Trophoblast cell (in vitro differentiated cells and primary cell): ENCODE measurements at regions not wholly inside any gene's neighbourhood (a gene's known extent, or its start where the extent isn't known, plus 50 kb on each side); places are given as distances from the start of the nearest gene placed in this dataset.
A peak's percentile ranks its signal among the peaks of the same experiment; 100 is the strongest.
"Not testable (repeated sequence)": the region's sequence is repeated elsewhere in the genome, so short reads cannot be mapped to it uniquely, and the experiment has no call there.

ENCODE experiments used
- DNase-seq, 2 donors: peaks; one replicate each; pipeline ENCODE4 v3.0.0-alpha.2; 2016
- H2AFZ ChIP-seq: 2 replicates; pipeline ENCODE4 v1.6.1; 2013; ENCODE audit warnings: low read length, moderate library complexity, mild to moderate bottlenecking; ENCODE audit not compliant: insufficient read depth, poor library complexity
- H2AK5ac ChIP-seq: 2 replicates; pipeline ENCODE4 v1.6.1; 2013; ENCODE audit warnings: mild to moderate bottlenecking, low read length
- H2BK120ac ChIP-seq: 2 replicates; pipeline ENCODE4 v1.6.1; 2013; ENCODE audit warnings: low read length, mild to moderate bottlenecking, moderate library complexity; ENCODE audit not compliant: insufficient read depth, poor library complexity
- H2BK12ac ChIP-seq: 2 replicates; pipeline ENCODE4 v1.6.1; 2013; ENCODE audit warnings: mild to moderate bottlenecking, low read length, moderate library complexity
- H2BK5ac ChIP-seq: 2 replicates; pipeline ENCODE4 v1.6.1; 2013; ENCODE audit warnings: low read length, low read depth, moderate library complexity, mild to moderate bottlenecking; ENCODE audit not compliant: poor library complexity
- H3K14ac ChIP-seq: 2 replicates; pipeline ENCODE4 v1.6.1; 2013; ENCODE audit warnings: mild to moderate bottlenecking, low read length
- H3K18ac ChIP-seq: 2 replicates; pipeline ENCODE4 v1.6.1; 2013; ENCODE audit warnings: mild to moderate bottlenecking, low read length
- H3K23ac ChIP-seq: 2 replicates; pipeline ENCODE4 v1.6.1; 2013; ENCODE audit warnings: low read length
- H3K27ac ChIP-seq: 2 replicates; pipeline ENCODE4 v1.5.1; 2013; ENCODE audit warnings: low read depth, mild to moderate bottlenecking, inconsistent platforms, low read length, moderate library complexity
- H3K27me3 ChIP-seq: 2 replicates; pipeline ENCODE4 v1.6.1; 2013; ENCODE audit warnings: inconsistent platforms, mild to moderate bottlenecking, low read length, moderate library complexity; ENCODE audit not compliant: insufficient read depth
- H3K36me3 ChIP-seq, 2 experiments: 1 replicate in 1 of 2; 2 replicates in 1 of 2; pipeline ENCODE4 v1.6.1; 2013; ENCODE audit warnings: low read length in 2 of 2, mild to moderate bottlenecking in 2 of 2, moderate library complexity in 1 of 2; ENCODE audit not compliant: insufficient read depth in 2 of 2, control insufficient read depth in 1 of 2
- H3K4ac ChIP-seq: 2 replicates; pipeline ENCODE4 v1.6.1; 2013; ENCODE audit warnings: low read depth, mild to moderate bottlenecking, low read length, moderate library complexity
- H3K4me1 ChIP-seq, 2 experiments: 1 replicate in 1 of 2; 2 replicates in 1 of 2; pipeline ENCODE4 v1.6.1; 2013; ENCODE audit warnings: low read length in 2 of 2, mild to moderate bottlenecking in 2 of 2, moderate library complexity in 1 of 2; ENCODE audit not compliant: insufficient read depth in 2 of 2, control insufficient read depth in 1 of 2
- H3K4me2 ChIP-seq: 2 replicates; pipeline ENCODE4 v1.6.1; 2013; ENCODE audit warnings: inconsistent platforms, mild to moderate bottlenecking, low read length, moderate library complexity
- H3K4me3 ChIP-seq: 2 replicates; pipeline ENCODE4 v1.5.1; 2013; ENCODE audit warnings: mild to moderate bottlenecking, low read depth, low read length, inconsistent platforms
- H3K79me1 ChIP-seq: one replicate; pipeline ENCODE4 v1.6.1; 2013; ENCODE audit warnings: low read length
- H3K79me2 ChIP-seq: 2 replicates; pipeline ENCODE4 v1.6.1; 2013; ENCODE audit warnings: low read length, mild to moderate bottlenecking; ENCODE audit not compliant: control insufficient read depth, insufficient read depth, poor library complexity
- H3K9ac ChIP-seq: 2 replicates; pipeline ENCODE4 v1.6.1; 2013; ENCODE audit warnings: mild to moderate bottlenecking, low read length
- H3K9me3 ChIP-seq: 2 replicates; pipeline ENCODE4 v1.6.1; 2013; ENCODE audit warnings: low read depth, mild to moderate bottlenecking, control low read depth, inconsistent platforms, low read length; ENCODE audit not compliant: insufficient read depth
- H4K12ac ChIP-seq: 2 replicates; pipeline ENCODE4 v1.6.1; 2013; ENCODE audit warnings: low read depth, mild to moderate bottlenecking, low read length, moderate library complexity
- H4K8ac ChIP-seq: 2 replicates; pipeline ENCODE4 v1.6.1; 2013; ENCODE audit warnings: low read depth, mild to moderate bottlenecking, low read length, moderate library complexity
- H4K91ac ChIP-seq: one replicate; pipeline ENCODE4 v1.6.1; 2013; ENCODE audit warnings: low read depth, mild to moderate bottlenecking, low read length, moderate library complexity
- WGBS: extraction: QIAGEN DNeasy Blood & Tissue Kit; methylation state at CpG from one replicate; pipeline ENCODE4 v1.1.7; 2013; ENCODE audit warnings: missing lambda C conversion rate; ENCODE audit not compliant: insufficient read length, insufficient coverage; ENCODE audit errors: extremely low coverage; 5-methylcytosine and 5-hydroxymethylcytosine counted together

DNA sequence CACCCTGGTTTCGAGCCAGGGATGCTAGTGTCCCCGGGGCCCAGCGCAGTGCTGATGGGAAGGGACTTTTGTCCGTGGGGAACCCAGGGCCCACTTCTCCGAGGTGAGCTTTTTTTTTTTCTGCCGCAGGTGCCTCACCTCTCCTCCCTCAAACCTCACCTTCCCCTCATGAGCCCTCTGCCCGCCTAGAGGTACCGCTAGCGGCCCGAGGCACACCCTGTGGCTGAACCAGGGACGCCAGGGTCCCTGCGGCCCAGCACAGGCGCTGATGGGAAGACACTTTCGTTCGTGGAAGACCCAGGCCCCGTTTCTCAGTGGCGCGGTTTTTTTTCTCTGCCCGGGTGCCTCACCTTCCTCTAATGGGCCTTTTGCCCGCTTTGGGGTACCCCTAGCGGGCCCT, 1570.7 kb downstream of the TSPY10 start:
- not testable (repeated sequence) for H3K27ac ChIP-seq, H3K14ac ChIP-seq, H2BK12ac ChIP-seq, H3K9ac ChIP-seq, H4K91ac ChIP-seq, H2BK5ac ChIP-seq, H3K79me1 ChIP-seq, DNase-seq, H3K79me2 ChIP-seq, H3K36me3 ChIP-seq, H3K4me1 ChIP-seq, H4K8ac ChIP-seq, H3K18ac ChIP-seq, H3K23ac ChIP-seq, H3K27me3 ChIP-seq, H3K4ac ChIP-seq, H2BK120ac ChIP-seq, H2AFZ ChIP-seq, H4K12ac ChIP-seq, H3K4me3 ChIP-seq, H2AK5ac ChIP-seq, H3K4me2 ChIP-seq
- WGBS, result no CpG with 5 or more reads among the region's 21 CpGs
- peaks cover 25% of the 10 kb centered on the region for H3K9me3 ChIP-seq

DNA sequence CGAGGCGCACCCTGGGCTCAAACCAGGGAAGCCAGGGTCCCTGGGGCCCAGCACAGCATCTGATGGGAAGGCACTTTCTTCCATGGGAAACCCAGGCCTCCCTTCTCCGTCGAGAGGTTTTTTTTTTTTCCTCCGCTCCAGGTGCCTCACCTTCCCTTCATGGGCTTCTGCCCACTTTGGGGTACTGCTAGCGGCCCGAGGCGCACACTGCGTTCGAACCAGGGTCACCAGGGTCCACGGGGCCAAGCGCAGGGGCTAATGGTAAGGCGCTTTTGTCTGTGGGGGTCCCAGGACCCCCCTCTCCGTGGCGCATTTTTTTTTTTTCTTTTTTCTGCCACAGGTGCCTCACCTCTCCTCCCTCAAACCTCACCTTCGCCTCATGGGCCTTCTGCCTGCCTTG, 1571.3 kb downstream of the TSPY10 start:
- H3K27ac ChIP-seq, result no peak overlapping the region
- WGBS, result no CpG with 5 or more reads among the region's 16 CpGs

DNA sequence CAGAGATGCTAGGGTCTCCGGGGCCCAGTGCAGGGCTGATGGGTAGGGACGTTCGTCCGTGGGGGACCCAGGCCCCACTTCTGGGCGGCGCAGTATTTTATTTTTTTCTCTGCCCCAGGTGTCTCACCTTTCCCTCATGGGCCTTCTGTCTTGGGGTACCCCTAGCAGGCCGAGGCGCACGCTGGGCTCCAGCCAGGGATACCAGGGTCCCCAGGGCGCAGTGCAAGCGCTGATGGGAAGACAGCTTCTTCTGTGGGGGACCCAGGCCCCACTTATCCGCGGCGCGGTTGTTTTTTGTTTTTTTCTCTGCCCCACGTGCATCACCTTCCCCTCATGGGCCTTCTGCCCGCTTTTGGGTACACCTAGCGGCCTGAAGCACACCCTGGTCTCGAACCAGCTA, 1572.8 kb downstream of the TSPY10 start:
- H3K27ac ChIP-seq, H3K18ac ChIP-seq: not testable (repeated sequence)
- no CpG with 5 or more reads among the region's 19 CpGs for WGBS

More for the DNA sequence above, 1571.3 kb downstream of the TSPY10 start:
- no peak overlapping the region for H4K12ac ChIP-seq
- no peaks in the 10 kb centered on the region for H3K4me1 ChIP-seq
- H3K27me3 ChIP-seq, result no peaks in the 10 kb centered on the region
- H3K4ac ChIP-seq, result no peak overlapping the region
- H3K18ac ChIP-seq, result no peak overlapping the region
- no peak overlapping the region for H3K9ac ChIP-seq
- H2AFZ ChIP-seq, result no peak overlapping the region
- H3K36me3 ChIP-seq, result no peaks in the 10 kb centered on the region
- no peak overlapping the region for H3K23ac ChIP-seq
- H3K4me2 ChIP-seq, result no peak overlapping the region
- H3K4me3 ChIP-seq, result no peak overlapping the region
- no peak overlapping the region for H2BK5ac ChIP-seq
- H2BK120ac ChIP-seq, result no peak overlapping the region
- H2BK12ac ChIP-seq, result no peak overlapping the region
- H2AK5ac ChIP-seq, result no peak overlapping the region
- H3K79me2 ChIP-seq, result no peaks in the 10 kb centered on the region
- H3K9me3 ChIP-seq, result peaks cover 25% of the 10 kb centered on the region
- no peak overlapping the region for H4K91ac ChIP-seq
- H3K79me1 ChIP-seq, result no peaks in the 10 kb centered on the region
- DNase-seq, result no peak
- H3K14ac ChIP-seq, result no peak overlapping the region
- no peak overlapping the region for H4K8ac ChIP-seq

DNA sequence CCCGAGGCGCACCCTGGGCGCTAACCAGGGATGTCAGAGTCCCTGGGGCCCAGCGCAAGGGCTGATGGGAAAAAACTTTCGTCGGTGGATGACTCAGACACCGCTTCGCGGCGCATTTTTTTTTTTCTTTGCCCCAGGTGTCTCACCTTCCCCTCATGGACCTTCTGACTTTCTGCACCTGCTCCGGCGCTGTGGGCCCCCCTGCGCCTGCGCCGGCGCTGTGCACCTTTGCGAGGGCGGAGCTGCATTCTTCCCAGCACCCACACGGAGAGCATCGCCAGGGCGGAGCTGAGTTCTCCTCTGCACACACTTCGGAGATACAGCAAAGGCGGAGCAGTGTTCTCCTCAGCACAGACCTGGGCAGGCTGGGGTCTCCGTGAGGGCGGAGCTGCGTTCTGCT, 1575.3 kb downstream of the TSPY10 start:
- not testable (repeated sequence) for H3K4ac ChIP-seq, H3K4me1 ChIP-seq, H2BK120ac ChIP-seq, H2AK5ac ChIP-seq, H4K12ac ChIP-seq, H3K9ac ChIP-seq, H3K27ac ChIP-seq, H4K8ac ChIP-seq, H3K36me3 ChIP-seq, H2BK12ac ChIP-seq, H3K14ac ChIP-seq, H3K18ac ChIP-seq, H3K4me2 ChIP-seq, H2BK5ac ChIP-seq, H2AFZ ChIP-seq, H3K27me3 ChIP-seq, H4K91ac ChIP-seq, H3K79me1 ChIP-seq, H3K4me3 ChIP-seq, H3K79me2 ChIP-seq, H3K23ac ChIP-seq
- no CpG with 5 or more reads among the region's 26 CpGs for WGBS
- H3K9me3 ChIP-seq, result peaks cover 33% of the 10 kb centered on the region
- peak in 1 of 2 donors; percentile 2 for DNase-seq

More for the DNA sequence above, 1572.8 kb downstream of the TSPY10 start:
- H3K9me3 ChIP-seq, result peaks cover 23% of the 10 kb centered on the region
- H2BK5ac ChIP-seq, H3K27me3 ChIP-seq, H3K14ac ChIP-seq, H3K4me3 ChIP-seq, H4K8ac ChIP-seq, H2BK12ac ChIP-seq, H3K79me1 ChIP-seq, H3K4me1 ChIP-seq, DNase-seq, H3K23ac ChIP-seq, H3K4ac ChIP-seq, H4K12ac ChIP-seq, H4K91ac ChIP-seq, H2BK120ac ChIP-seq, H2AFZ ChIP-seq, H2AK5ac ChIP-seq, H3K4me2 ChIP-seq, H3K9ac ChIP-seq, H3K79me2 ChIP-seq, H3K36me3 ChIP-seq: not testable (repeated sequence)
